HG03378 (cell line): ENCODE measurements at regions not wholly inside any gene's neighbourhood (a gene's known extent, or its start where the extent isn't known, plus 50 kb on each side); places are given as distances from the start of the nearest gene placed in this dataset.
A peak's percentile ranks its signal among the peaks of the same experiment; 100 is the strongest.
"Not testable (repeated sequence)": the region's sequence is repeated elsewhere in the genome, so short reads cannot be mapped to it uniquely, and the experiment has no call there.

Experiments used
- ATAC-seq: cut with Tn5 transposase; IDR thresholded peaks from one replicate; pipeline ENCODE4 v1.9.1; 2021; ENCODE audit warnings: mild to moderate bottlenecking, moderate library complexity; ENCODE audit not compliant: unreplicated experiment

DNA sequence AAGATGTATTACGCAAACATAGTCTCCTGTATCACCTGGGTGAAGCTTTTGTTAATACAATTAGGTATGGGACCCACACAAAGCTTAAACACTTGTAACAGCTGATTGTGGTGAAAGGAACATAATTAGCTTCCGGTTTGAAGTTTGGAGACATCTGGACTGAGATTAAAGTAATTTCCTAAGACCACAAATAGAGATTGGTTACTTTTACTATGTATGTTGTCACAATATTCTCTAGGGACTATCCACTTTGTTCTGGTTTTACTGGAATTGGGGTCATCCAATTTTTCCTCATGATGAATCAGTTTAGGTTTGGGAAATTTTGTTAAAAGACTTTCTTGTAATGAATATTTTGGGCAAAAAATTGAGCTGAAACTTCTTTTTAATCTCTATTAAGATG lies 71.8 kb upstream of the SAMSN1 start:
- ATAC-seq: no peak

DNA sequence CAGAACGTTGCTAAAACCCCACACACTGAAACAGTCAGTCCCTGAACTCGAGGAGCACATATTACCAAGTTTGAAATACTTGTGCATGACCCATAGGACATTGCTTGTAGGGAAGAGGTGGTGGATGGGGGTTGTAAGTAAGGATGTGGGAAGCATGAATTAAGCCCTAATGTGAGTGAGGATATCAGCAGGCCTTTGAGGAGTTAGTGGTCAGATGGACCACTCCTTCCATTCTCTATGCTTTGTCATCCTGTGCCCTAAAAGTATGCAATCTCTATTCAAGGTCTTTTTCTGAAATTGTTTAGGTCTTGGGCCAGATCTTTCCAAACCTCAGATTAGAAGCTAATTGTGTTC lies 70.9 kb upstream of the SAMSN1 start:
- no peak for ATAC-seq

DNA sequence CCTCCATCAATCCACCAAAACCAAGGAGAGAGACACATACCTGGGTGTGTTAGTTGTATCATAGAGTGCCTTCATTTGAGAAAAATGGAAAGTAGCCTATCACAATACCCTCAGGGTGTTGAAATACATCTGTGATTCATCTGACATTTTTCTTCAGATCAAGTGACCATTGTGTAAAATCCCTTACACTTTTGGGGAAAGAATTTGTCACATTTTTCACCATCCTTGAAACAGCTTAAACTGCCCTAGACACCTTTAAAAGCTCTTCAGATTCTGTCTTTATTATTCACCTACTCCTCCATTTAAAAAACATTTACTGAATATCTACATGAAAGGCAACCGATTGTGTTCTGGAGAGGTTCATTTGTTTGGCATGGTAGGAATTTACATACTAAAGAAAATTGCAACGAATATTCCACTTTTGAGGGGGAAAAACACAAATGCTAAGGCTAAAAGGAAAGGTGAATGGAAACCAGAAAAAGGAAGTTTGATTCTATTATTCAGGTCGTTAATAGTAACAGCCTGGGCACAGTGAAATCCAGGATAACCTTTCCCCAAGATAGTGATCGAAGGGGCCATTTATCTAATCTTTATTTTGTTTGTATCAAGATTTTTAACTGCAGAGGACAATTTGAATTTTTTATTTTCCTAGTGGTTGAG lies 70.4 kb upstream of the SAMSN1 start:
- no peak for ATAC-seq

- no peak for ATAC-seq
These were observed 69.4 kb upstream of the SAMSN1 start for GRCh38 chr21:14615359-14615974.

DNA sequence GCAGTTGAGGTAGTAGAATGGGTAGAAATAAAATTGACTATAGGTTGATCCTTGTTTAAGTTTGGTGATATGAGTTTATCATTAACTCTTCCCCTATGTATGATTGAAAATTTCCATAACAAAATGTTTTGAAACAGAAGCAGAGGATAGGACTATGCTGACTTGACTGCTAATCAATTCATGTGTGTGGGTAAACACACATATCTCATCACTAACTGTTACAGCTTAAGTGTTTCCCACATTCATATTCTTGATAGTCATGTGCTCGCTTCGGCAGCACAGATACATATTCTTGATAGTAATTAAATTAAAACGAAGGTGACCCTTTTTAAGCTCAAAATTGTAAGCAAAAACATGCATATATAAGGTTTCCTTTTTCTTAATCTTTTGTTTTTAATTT lies 68.2 kb upstream of the SAMSN1 start:
- ATAC-seq: no peak

GRCh38 chr21:14613486-14614224 lies 67.5 kb upstream of the SAMSN1 start:
- no peak for ATAC-seq

- ATAC-seq: not testable (repeated sequence)
These were observed 64.0 kb upstream of the SAMSN1 start for GRCh38 chr21:14610119-14610518.

DNA sequence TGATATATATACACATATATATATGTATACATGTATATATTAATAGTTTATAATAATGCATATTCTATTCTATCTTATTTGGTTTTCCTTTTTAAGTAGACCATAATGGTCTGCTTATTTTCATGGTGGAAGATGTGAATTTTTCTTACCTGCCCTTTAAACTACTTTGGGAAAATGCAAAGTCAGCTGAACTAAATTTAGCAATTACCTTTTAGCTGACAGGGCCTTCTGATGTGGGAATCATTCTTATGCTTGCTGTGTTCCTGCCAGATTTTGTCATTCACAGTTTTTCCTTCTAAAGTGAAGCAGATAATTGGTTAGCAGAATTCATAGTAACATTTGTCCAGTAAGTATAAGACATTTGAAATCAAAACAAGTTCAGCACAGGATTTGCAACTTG lies 63.2 kb upstream of the SAMSN1 start:
- ATAC-seq: no peak

DNA sequence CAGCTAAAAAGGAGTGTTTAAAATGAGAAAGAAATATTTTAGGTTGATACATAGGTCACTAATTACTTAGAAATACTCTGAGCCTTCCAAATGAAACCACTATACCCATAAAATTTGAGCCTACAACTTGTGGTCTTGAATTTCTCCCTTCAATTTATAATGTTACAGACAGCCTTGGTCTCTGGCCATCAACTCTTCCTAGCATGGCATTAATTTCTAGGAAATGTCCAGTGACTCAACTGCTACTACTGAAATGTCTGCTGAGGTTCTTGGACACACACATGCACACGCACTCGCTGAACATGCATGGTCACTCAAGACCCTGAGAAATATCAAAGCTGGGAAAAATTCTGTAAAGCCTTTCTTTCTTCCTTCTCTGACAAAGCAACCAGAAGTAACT lies 61.1 kb upstream of the SAMSN1 start:
- no peak for ATAC-seq

- no peak for ATAC-seq
These were observed 57.1 kb upstream of the SAMSN1 start for GRCh38 chr21:14603202-14603601.

GRCh38 chr21:14602382-14602958 lies 56.4 kb upstream of the SAMSN1 start:
- ATAC-seq: peak; percentile 67

DNA sequence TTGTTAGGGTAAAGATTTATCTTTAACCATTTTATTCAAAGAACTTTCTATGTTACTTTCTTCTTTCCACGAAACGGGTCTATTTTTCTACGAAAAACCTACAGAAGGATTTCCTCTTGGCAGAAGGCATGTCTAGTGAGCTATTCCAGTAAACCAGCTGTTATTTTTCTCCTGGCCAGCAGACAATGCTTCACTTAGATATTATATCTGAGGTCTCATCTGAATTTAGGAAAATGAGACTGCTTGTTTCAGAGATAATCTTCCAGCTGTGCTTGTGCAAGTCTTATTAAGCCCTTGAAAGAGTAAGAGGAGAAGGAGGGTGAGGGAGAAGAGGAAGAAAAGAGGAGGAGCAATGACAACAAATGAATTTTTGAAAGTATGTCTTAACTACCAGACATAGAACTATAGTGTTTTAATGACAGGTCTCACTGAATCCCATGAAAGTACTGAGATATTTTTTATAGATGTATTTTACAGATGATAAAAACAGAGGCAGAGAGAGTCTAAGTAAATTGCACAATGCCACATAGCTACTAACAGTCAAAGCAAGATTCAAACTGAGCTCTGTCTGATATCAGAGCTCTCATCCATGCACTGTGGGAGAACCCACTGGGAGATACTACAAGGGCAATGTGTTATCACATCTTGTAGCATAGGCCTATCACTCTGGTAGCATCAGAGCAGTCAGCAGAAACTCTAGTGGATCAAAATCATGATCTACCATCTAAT lies 54.6 kb upstream of the SAMSN1 start:
- ATAC-seq: no peak

DNA sequence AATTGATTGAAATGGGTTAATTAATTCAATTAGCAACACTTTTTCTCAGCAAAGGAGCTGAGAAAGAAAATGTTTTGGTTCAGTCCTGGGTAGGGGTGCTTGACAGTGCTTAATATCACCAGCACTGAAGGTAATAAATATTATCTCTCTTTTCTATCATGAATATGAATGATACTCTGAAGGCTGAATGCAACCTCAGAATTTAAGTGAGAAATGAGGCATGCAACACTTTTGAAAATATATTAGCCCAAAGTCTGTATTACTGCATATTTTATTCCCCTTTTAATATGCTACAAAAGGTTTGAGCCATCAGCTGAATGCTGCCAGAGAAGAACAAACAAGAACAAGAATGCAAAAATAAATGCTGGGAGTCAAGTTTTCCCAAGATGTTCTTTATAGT lies 52.0 kb upstream of the SAMSN1 start:
- no peak for ATAC-seq
